A549 (cell line): ENCODE measurements at regions not wholly inside any gene's neighbourhood (a gene's known extent, or its start where the extent isn't known, plus 50 kb on each side); places are given as distances from the start of the nearest gene placed in this dataset.

ENCODE experiments used
- RAD21 ChIP-seq, 2 experiments: fragments of >200 bp in 1 of 2; sonication (Bioruptor Twin) in 1 of 2; formaldehyde crosslinking in 1 of 2; IDR thresholded peaks in 1 of 2; conservative IDR thresholded peaks in 1 of 2; 2 replicates in 1 of 2; 3 replicates in 1 of 2; pipeline ENCODE4 v1.6.1; 2012 to 2018; ENCODE audit warnings: inconsistent platforms in 1 of 2
- TF ChIP-seq, protein P1 (sequence below): fragments of >200 bp; sonication (Bioruptor Twin); formaldehyde crosslinking; IDR thresholded peaks from 3 replicates; pipeline ENCODE4 v1.5.1; 2016
- TF ChIP-seq, protein P2 (sequence below): fragments of 450-650 bp; IDR thresholded peaks from 2 replicates; pipeline ENCODE4 v1.6.1; 2014; ENCODE audit warnings: antibody characterized with exemption

DNA sequence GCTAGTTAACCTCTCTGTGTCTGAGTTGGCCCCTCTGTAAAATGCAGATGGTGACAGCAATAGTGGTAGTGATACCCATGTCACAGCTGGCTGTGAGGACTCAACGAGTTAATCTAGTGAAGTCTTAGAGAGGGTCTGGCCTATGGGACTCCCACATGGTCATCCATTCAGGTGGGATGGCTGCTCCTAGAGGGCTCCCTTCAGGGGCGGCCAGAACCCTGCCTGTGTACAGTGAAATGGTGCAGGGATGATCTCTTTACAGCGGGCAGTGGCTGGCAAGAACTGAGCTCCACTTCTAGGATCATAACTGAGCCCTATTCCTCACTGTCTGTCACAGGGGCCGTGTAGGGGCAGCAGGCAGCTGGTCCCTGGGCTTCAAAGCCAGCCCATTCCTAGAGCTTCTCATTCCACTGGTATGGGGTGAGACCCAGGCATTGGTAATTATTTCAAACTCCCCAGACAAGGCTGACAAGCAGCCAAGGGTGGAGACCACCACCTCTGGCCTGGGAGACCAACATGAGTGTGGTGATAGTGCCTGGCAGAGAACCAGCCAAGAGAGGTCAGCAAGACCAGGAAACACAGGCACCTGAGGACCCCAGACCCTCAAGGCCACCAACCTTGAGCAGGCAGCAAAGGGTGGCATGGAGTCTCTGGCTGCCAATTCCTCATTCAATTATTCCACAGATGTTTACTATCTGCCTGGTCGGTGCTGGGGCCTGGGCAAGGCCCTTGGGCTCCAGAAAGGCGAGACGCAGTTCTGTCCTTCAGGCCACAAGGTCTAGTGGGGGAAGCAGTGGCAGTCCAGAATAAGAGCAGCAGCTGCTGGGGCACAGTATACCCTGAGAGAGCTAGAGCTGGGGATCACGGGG, 103.4 kb downstream of the MRPL14 start:
- TF ChIP-seq, protein P1, sequence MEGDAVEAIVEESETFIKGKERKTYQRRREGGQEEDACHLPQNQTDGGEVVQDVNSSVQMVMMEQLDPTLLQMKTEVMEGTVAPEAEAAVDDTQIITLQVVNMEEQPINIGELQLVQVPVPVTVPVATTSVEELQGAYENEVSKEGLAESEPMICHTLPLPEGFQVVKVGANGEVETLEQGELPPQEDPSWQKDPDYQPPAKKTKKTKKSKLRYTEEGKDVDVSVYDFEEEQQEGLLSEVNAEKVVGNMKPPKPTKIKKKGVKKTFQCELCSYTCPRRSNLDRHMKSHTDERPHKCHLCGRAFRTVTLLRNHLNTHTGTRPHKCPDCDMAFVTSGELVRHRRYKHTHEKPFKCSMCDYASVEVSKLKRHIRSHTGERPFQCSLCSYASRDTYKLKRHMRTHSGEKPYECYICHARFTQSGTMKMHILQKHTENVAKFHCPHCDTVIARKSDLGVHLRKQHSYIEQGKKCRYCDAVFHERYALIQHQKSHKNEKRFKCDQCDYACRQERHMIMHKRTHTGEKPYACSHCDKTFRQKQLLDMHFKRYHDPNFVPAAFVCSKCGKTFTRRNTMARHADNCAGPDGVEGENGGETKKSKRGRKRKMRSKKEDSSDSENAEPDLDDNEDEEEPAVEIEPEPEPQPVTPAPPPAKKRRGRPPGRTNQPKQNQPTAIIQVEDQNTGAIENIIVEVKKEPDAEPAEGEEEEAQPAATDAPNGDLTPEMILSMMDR, result no peak
- TF ChIP-seq, protein P2, sequence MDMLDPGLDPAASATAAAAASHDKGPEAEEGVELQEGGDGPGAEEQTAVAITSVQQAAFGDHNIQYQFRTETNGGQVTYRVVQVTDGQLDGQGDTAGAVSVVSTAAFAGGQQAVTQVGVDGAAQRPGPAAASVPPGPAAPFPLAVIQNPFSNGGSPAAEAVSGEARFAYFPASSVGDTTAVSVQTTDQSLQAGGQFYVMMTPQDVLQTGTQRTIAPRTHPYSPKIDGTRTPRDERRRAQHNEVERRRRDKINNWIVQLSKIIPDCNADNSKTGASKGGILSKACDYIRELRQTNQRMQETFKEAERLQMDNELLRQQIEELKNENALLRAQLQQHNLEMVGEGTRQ, result no peak
- no peak for TF ChIP-seq RAD21 (conservative IDR thresholded peaks at IDR 0.05 in 1 of 2, IDR thresholded peaks at IDR 0.05 in 1 of 2)
